Adrenal gland (tissue), 9 donors: ENCODE measurements at regions not wholly inside any gene's neighbourhood (a gene's known extent, or its start where the extent isn't known, plus 50 kb on each side); places are given as distances from the start of the nearest gene placed in this dataset.
A peak's percentile ranks its signal among the peaks of the same experiment; 100 is the strongest.

ENCODE experiments used
- DNase-seq, 7 donors: peaks; one replicate each; pipeline ENCODE4 v3.0.0-alpha.2; 2019 to 2020
- H3K27ac ChIP-seq, 5 donors: fragments of 200-600 bp; sonication (generic) in 4 of 5; 1 replicate in 3 of 5; 2 replicates in 2 of 5; pipeline versions ENCODE4 v1.5.1 to v1.8.0; 2016 to 2020; ENCODE audit warnings: mild to moderate bottlenecking in 1 of 5
- H3K27me3 ChIP-seq: fragments of 200-600 bp; 2 replicates; pipeline ENCODE4 v1.8.0; 2021
- H3K36me3 ChIP-seq, 2 donors: fragments of 200-600 bp; replicated peaks in 1 of 2; 1 replicate in 1 of 2; 2 replicates in 1 of 2; pipeline versions ENCODE4 v1.5.1 to v1.8.0; 2018 to 2022
- H3K4me1 ChIP-seq, 2 donors: fragments of 200-600 bp; replicated peaks in 1 of 2; 1 replicate in 1 of 2; 2 replicates in 1 of 2; pipeline versions ENCODE4 v1.5.1 to v1.8.0; 2018 to 2021
- H3K4me3 ChIP-seq, 4 donors: fragments of 200-600 bp; sonication (generic) in 3 of 4; one replicate each; pipeline ENCODE4 v1.5.1; 2016 to 2018
- H3K9me3 ChIP-seq, 3 donors: fragments of 200-600 bp; sonication (generic) in 1 of 3; replicated peaks in 1 of 3; 1 replicate in 2 of 3; 2 replicates in 1 of 3; pipeline versions ENCODE4 v1.5.1 to v1.8.0; 2016 to 2021
- POLR2A ChIP-seq, 2 donors: fragments of 450-650 bp; IDR thresholded peaks; one replicate each; pipeline ENCODE4 v1.6.1; 2017; ENCODE audit warnings: antibody characterized with exemption in 2 of 2, mild to moderate bottlenecking in 2 of 2, moderate library complexity in 1 of 2
- WGBS, 4 donors: extraction: QIAGEN DNeasy Blood & Tissue Kit in 2 of 4; methylation state at CpG; one replicate each; pipeline versions ENCODE4 v1.1.5 to v1.1.7; 2013 to 2017; 5-methylcytosine and 5-hydroxymethylcytosine counted together
- intact Hi-C, 2 donors: fragments of 100-400 bp; cut with DNase I; formaldehyde crosslinking; loops; one replicate each; pipeline versions ENCODE4 v1.14.1 to v1.15.0; 2022 to 2023
- TF ChIP-seq, protein P1 (sequence below), 6 experiments: fragments of 450-650 bp in 4 of 6; fragments of 200-600 bp in 2 of 6; sonication (generic) in 1 of 6; IDR thresholded peaks; 1 replicate in 5 of 6; 2 replicates in 1 of 6; pipeline versions ENCODE4 v1.5.1 to v1.8.0; 2016 to 2021; ENCODE audit warnings: antibody characterized with exemption in 6 of 6, mild to moderate bottlenecking in 2 of 6, moderate library complexity in 1 of 6
- donor health status: healthy with polysubstance abuse.
- donor health status: Bipolar disorder and iron deficiency.
- donor health status: DM: yes; HTN: yes; CAD: no.
- donor health status: DM: no; HTN: no; CAD: no.
- donor health status: DM: no; HTN: no; CAD: no.

DNA sequence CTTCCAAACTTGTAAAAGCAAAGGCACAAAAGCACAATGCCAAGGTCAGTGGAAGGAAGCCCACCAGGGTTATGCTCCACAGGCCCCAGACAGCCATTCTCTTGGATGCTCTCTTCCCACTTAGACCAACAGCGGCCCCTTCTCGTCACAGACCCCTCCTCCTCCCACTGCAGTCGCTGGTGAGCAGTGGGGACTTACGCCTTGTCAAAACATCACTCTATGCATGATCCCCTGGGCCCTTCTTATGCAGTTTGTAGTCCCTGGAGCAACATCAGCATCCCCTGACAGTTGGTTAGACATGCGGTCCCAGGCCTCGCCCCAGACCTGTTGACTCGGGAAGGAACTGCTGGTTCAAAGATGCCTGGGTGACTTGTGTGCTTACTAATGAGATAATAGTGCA lies 376.0 kb upstream of the KLHL29 start:
- H3K27me3 ChIP-seq, result no peaks in the 10 kb centered on the region
- no peak overlapping the region for H3K4me3 ChIP-seq
- no peaks in the 10 kb centered on the region for H3K9me3 ChIP-seq
- peaks cover 0 to 2% of the 10 kb centered on the region in 2 donors for H3K4me1 ChIP-seq
- no peak for TF ChIP-seq POLR2A (IDR thresholded peaks at IDR 0.05)
- 85 to 94% (median 92%) methylated on average over 4 to 7 of the region's 7 CpGs for WGBS, 4 donors
- no peak for DNase-seq
- no peaks in the 10 kb centered on the region for H3K36me3 ChIP-seq
- intact Hi-C loops, result no loop called here
- peak overlapping the region in 1 of 5 donors; percentile 78 for H3K27ac ChIP-seq

DNA sequence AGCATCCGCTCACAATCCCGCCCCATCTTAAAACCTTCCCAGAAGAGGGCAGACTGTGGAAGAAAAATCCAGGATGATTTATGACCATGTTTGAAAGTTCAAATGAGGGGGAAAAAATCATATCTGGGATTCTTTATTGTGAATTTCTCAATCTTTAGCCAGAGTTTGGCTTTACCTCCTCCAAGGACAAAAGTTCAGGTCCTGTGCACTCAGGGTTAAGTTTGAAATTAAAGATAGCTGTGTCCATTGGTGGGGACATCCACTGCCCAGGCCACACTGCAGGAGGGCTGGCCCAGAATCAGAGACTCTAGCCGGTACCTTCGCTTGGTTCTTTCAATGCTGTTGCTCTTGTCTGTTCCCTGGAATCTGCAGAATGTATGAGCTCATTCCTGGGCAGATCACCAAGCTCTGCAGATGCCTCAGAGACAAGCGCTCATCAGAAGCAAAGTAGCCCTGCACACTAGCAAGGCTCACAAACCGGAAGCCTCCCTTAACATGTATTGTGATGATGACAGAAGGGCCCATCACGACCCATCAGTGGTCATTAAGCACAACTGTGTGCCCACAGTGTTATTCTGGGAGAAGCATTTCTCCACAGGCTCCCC lies 375.3 kb upstream of the KLHL29 start:
- Histone ChIP-seq H3K4me1 (peaks cover 0 to 2% of the 10 kb centered on the region in 2 donors), H3K27ac (peak overlapping the region in 1 of 5 donors; percentile 78), H3K4me3 (no peak overlapping the region), H3K27me3 (no peaks in the 10 kb centered on the region), H3K9me3 (no peaks in the 10 kb centered on the region), H3K36me3 (no peaks in the 10 kb centered on the region)
- intact Hi-C loops, result no loop called here
- DNase-seq, result peak in 6 of 7 donors; percentile 21 to 80 (median 38)
- no peak for TF ChIP-seq POLR2A (IDR thresholded peaks at IDR 0.05)
- TF ChIP-seq, protein P1, sequence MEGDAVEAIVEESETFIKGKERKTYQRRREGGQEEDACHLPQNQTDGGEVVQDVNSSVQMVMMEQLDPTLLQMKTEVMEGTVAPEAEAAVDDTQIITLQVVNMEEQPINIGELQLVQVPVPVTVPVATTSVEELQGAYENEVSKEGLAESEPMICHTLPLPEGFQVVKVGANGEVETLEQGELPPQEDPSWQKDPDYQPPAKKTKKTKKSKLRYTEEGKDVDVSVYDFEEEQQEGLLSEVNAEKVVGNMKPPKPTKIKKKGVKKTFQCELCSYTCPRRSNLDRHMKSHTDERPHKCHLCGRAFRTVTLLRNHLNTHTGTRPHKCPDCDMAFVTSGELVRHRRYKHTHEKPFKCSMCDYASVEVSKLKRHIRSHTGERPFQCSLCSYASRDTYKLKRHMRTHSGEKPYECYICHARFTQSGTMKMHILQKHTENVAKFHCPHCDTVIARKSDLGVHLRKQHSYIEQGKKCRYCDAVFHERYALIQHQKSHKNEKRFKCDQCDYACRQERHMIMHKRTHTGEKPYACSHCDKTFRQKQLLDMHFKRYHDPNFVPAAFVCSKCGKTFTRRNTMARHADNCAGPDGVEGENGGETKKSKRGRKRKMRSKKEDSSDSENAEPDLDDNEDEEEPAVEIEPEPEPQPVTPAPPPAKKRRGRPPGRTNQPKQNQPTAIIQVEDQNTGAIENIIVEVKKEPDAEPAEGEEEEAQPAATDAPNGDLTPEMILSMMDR (IDR thresholded peaks at IDR 0.05), result no peak
- WGBS, 4 donors, result 49 to 89% (median 69%) methylated on average over 7 of the region's 7 CpGs

DNA sequence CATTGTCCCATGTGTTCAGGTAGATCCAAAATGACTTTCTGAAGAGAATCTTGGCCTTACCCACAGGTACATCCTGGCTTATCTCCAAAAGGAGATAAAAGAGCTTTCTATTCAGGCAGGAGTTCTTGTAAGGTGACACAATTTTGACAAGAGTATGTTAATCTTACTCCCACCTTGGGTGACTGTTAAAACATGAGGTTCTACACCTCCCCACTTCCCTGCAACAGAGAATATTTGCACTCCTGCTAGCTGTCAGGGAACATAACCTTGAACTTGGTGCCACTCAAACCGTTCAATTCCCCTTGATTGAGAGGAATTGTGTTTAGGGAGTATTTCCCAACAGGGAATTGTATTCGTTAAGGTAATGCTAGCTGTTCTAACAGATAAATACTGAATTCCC lies 372.5 kb upstream of the KLHL29 start:
- no peaks in the 10 kb centered on the region for H3K27me3 ChIP-seq
- peaks cover 0 to 2% of the 10 kb centered on the region in 2 donors for H3K4me1 ChIP-seq

DNA sequence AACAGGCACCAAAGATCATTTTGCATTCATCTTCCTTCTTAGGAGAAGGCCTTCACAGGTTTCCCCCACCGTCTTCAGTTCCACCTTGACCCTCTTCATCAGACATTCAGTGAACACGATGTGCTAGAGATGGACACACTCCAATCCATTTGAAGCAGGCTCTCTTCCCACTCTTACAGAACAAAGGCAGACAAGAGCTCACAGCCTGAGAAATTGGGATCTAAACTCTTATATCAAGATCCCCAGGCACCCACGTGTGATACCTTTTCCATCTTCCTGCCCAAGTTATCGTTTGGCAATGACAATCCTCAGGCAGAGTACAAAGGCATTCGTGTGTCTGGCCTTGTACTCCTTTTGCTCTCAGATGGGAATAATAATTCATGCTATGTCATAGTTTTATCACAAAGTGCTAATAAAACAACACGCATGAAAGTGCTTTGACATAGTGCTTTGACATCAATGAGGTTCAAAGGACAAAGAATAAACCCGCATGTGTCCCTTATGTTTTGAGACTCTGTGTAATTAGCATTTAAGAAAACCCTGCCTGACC lies 369.3 kb upstream of the KLHL29 start:
- no peak overlapping the region for H3K4me3 ChIP-seq
- 33 to 52% (median 42%) methylated on average over 7 of the region's 7 CpGs for whole genome bisulfite sequencing, 4 donors
- H3K4me1 ChIP-seq, result peaks cover 0 to 2% of the 10 kb centered on the region in 2 donors
- no peak for DNase-seq
- H3K36me3 ChIP-seq, result no peaks in the 10 kb centered on the region
- no peak overlapping the region for H3K27ac ChIP-seq
- intact Hi-C loops, result no loop called here
- H3K27me3 ChIP-seq, result no peaks in the 10 kb centered on the region
- H3K9me3 ChIP-seq, result no peaks in the 10 kb centered on the region
- TF ChIP-seq POLR2A (IDR thresholded peaks at IDR 0.05), result no peak
- TF ChIP-seq, protein P1 (IDR thresholded peaks at IDR 0.05), result no peak

More for the DNA sequence above, 372.5 kb upstream of the KLHL29 start:
- no peaks in the 10 kb centered on the region for H3K36me3 ChIP-seq
- intact Hi-C loops, result no loop called here
- WGBS, 4 donors, result 68 to 87% (median 78%) methylated on average over 2 of the region's 2 CpGs
- DNase-seq, result no peak
- no peaks in the 10 kb centered on the region for H3K9me3 ChIP-seq
- TF ChIP-seq, protein P1 (IDR thresholded peaks at IDR 0.05), result no peak
- H3K4me3 ChIP-seq, result no peak overlapping the region
- no peak overlapping the region for H3K27ac ChIP-seq

DNA sequence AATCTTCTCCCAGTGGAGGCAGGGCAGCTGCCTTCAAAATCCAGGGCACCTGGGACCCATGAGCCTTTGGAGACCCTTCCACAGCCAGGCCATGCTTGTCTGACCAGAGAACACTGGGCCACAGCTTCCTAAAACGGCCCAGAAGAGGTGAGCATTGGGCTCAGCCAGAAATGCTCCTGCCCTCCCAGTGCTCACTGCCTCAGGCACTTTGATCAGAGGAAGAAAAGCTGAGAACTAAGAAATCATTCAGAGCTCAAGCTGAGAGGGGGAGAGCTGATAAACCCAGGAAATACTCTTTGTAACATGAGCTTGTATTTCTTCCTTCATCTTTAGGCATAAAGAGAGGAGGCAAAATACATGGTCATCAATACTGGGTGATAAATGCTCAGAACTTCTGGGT lies 365.5 kb upstream of the KLHL29 start:
- WGBS, 4 donors, result 39 to 59% (median 49%) methylated on average over 1 of the region's 1 CpG
- Histone ChIP-seq H3K4me1 (no peaks in the 10 kb centered on the region), H3K4me3 (no peak overlapping the region), H3K36me3 (no peaks in the 10 kb centered on the region), H3K27ac (no peak overlapping the region), H3K27me3 (no peaks in the 10 kb centered on the region), H3K9me3 (no peaks in the 10 kb centered on the region)
- no peak for DNase-seq
- TF ChIP-seq, protein P1 (IDR thresholded peaks at IDR 0.05), result no peak
- TF ChIP-seq POLR2A (IDR thresholded peaks at IDR 0.05), result no peak
- intact Hi-C loops, result no loop called here
